ENCODE measurements at regions not wholly inside any gene's neighbourhood (a gene's known extent, or its start where the extent isn't known, plus 50 kb on each side); places are given as distances from the start of the nearest gene placed in this dataset.

DNA sequence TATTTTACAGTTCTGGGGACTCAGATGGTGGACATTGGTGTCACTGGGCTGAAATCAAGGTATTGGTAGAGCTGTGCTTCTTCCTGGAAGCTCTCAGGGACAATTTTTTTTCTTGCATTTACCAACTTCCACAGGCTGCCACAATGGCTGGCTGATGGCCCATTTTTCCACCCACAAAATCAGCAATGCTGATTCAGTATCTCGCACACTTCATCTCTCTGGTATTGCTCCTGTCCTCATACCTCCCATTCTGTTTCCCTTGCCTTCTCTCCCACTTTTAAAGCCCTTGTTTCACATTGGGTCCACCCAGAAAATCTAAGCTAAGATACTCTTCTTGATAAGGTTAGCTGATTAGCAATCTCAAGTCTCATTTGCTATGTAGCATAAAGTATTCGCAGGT, 530.9 kb upstream of the POM121L12 start:
- Histone ChIP-seq H3F3A (ENCODE audit: insufficient read depth) (peaks cover 4% of the 10 kb centered on the region; the same call in 1 of the 2 replicates), H3K79me2 (ENCODE audit: insufficient read depth, low read length) (no peaks in the 10 kb centered on the region), H3K36me3 (ENCODE audit: low read length) (no peaks in the 10 kb centered on the region), H3K4me2 (ENCODE audit: low read depth, low read length, poor library complexity, severe bottlenecking) (no peak overlapping the region), H4K20me1 (ENCODE audit: low read depth, low read length) (no peaks in the 10 kb centered on the region), H3K9me2 (replicated peaks; ENCODE audit: insufficient read depth, low read length) (no peaks in the 10 kb centered on the region), H2AFZ (ENCODE audit: low read depth, low read length, severe bottlenecking) (no peak overlapping the region), H3K4me3 (ENCODE audit: insufficient read depth, low read length, poor library complexity, severe bottlenecking) (no peak overlapping the region), H3K27me3 (ENCODE audit: low read length) (no peaks in the 10 kb centered on the region), H3K9me3 (ENCODE audit: insufficient read depth, low read length) (no peaks in the 10 kb centered on the region), H3K27ac (ENCODE audit: low read depth, low read length) (peak overlapping the region; percentile 83), H3K9ac (ENCODE audit: low read length) (no peak overlapping the region)
- TF ChIP-seq EZH2phosphoT487 (conservative IDR thresholded peaks at IDR 0.05; ENCODE audit: low read length), result no peak
- TF ChIP-seq, protein P1, sequence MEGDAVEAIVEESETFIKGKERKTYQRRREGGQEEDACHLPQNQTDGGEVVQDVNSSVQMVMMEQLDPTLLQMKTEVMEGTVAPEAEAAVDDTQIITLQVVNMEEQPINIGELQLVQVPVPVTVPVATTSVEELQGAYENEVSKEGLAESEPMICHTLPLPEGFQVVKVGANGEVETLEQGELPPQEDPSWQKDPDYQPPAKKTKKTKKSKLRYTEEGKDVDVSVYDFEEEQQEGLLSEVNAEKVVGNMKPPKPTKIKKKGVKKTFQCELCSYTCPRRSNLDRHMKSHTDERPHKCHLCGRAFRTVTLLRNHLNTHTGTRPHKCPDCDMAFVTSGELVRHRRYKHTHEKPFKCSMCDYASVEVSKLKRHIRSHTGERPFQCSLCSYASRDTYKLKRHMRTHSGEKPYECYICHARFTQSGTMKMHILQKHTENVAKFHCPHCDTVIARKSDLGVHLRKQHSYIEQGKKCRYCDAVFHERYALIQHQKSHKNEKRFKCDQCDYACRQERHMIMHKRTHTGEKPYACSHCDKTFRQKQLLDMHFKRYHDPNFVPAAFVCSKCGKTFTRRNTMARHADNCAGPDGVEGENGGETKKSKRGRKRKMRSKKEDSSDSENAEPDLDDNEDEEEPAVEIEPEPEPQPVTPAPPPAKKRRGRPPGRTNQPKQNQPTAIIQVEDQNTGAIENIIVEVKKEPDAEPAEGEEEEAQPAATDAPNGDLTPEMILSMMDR (IDR thresholded peaks at IDR 0.05; ENCODE audit: insufficient read depth, low read length, poor library complexity, severe bottlenecking), result no peak

- no peaks in the 10 kb centered on the region for H3K36me3 ChIP-seq (ENCODE audit: low read length)
Measured at GRCh38 chr7:52502281-52502680, 533.2 kb upstream of the POM121L12 start.

DNA sequence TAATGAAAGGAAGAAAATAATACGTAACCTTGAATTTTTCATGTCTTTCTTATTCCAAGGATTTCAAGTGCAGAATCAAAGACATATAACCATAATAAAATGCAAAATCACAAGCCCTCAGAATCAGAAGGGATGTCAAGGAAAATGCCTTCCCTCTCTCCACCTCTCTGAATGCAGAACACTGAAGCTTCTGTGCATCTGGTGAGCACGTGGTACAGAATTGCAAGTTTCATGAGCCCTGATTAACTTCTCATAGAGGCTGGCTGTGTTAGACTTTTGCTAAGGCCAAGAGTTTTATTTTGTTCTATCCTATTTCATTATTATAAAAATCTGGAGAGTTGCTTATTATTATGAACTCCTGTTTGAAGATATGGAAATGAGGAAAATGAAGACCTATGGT, 533.7 kb upstream of the POM121L12 start:
- Histone ChIP-seq H3K9me2 (replicated peaks; ENCODE audit: insufficient read depth, low read length) (no peaks in the 10 kb centered on the region), H2AFZ (ENCODE audit: low read depth, low read length, severe bottlenecking) (no peak overlapping the region), H3K27me3 (ENCODE audit: low read length) (no peaks in the 10 kb centered on the region), H3K27ac (ENCODE audit: low read depth, low read length) (peak overlapping the region; percentile 73; the same call in 1 of the 2 replicates), H3K9ac (ENCODE audit: low read length) (no peak overlapping the region), H3K36me3 (ENCODE audit: low read length) (no peaks in the 10 kb centered on the region), H3K79me2 (ENCODE audit: insufficient read depth, low read length) (no peaks in the 10 kb centered on the region), H3K4me3 (ENCODE audit: insufficient read depth, low read length, poor library complexity, severe bottlenecking) (no peak overlapping the region), H3K9me3 (ENCODE audit: insufficient read depth, low read length) (no peaks in the 10 kb centered on the region), H3K4me2 (ENCODE audit: low read depth, low read length, poor library complexity, severe bottlenecking) (no peak overlapping the region), H3F3A (ENCODE audit: insufficient read depth) (0 out of 2 replicates have a peak, but pooled peaks cover under 1% of the 10 kb centered on the region), H4K20me1 (ENCODE audit: low read depth, low read length) (no peaks in the 10 kb centered on the region; the same call in 1 of the 2 replicates)
- TF ChIP-seq, protein P1 (IDR thresholded peaks at IDR 0.05; ENCODE audit: insufficient read depth, low read length, poor library complexity, severe bottlenecking), result no peak
- TF ChIP-seq EZH2phosphoT487 (conservative IDR thresholded peaks at IDR 0.05; ENCODE audit: low read length), result no peak

More at GRCh38 chr7:52502281-52502680, 533.2 kb upstream of the POM121L12 start:
- Histone ChIP-seq H4K20me1 (ENCODE audit: low read depth, low read length) (no peaks in the 10 kb centered on the region), H3F3A (ENCODE audit: insufficient read depth) (0 out of 2 replicates have a peak, but pooled peaks cover 4% of the 10 kb centered on the region), H2AFZ (ENCODE audit: low read depth, low read length, severe bottlenecking) (no peak overlapping the region), H3K4me3 (ENCODE audit: insufficient read depth, low read length, poor library complexity, severe bottlenecking) (no peak overlapping the region), H3K9ac (ENCODE audit: low read length) (no peak overlapping the region), H3K79me2 (ENCODE audit: insufficient read depth, low read length) (no peaks in the 10 kb centered on the region), H3K27me3 (ENCODE audit: low read length) (no peaks in the 10 kb centered on the region), H3K9me2 (replicated peaks; ENCODE audit: insufficient read depth, low read length) (no peaks in the 10 kb centered on the region), H3K4me2 (ENCODE audit: low read depth, low read length, poor library complexity, severe bottlenecking) (no peak overlapping the region), H3K27ac (ENCODE audit: low read depth, low read length) (peak overlapping the region; percentile 73), H3K9me3 (ENCODE audit: insufficient read depth, low read length) (no peaks in the 10 kb centered on the region)
- TF ChIP-seq EZH2phosphoT487 (conservative IDR thresholded peaks at IDR 0.05; ENCODE audit: low read length), result no peak
- TF ChIP-seq, protein P1 (IDR thresholded peaks at IDR 0.05; ENCODE audit: insufficient read depth, low read length, poor library complexity, severe bottlenecking), result no peak
